Hindlimb muscle (tissue), 1 donor: ENCODE measurements at regions not wholly inside any gene's neighbourhood (a gene's known extent, or its start where the extent isn't known, plus 50 kb on each side); places are given as distances from the start of the nearest gene placed in this dataset.
"Not testable (repeated sequence)": the region's sequence is repeated elsewhere in the genome, so short reads cannot be mapped to it uniquely, and the experiment has no call there.

ENCODE experiments used
- DNase-seq: peaks from one replicate; pipeline ENCODE4 v3.0.0-alpha.2; 2013

GRCh38 chr7:120043250-120043649 is 229.7 kb upstream of the KCND2 start:
- DNase-seq: no peak

- DNase-seq: peak; percentile 12
Measured at GRCh38 chr7:120052884-120053382, 220.0 kb upstream of the KCND2 start.

- no peak for DNase-seq
Measured at GRCh38 chr7:120053390-120053961, 219.5 kb upstream of the KCND2 start.

GRCh38 chr7:120054376-120055100 is 218.4 kb upstream of the KCND2 start:
- DNase-seq: no peak

- no peak for DNase-seq
Measured at GRCh38 chr7:120055300-120055699, 217.7 kb upstream of the KCND2 start.

GRCh38 chr7:120056227-120056626 is 216.7 kb upstream of the KCND2 start:
- DNase-seq: no peak

- DNase-seq: no peak
Measured at GRCh38 chr7:120059641-120060040, 213.3 kb upstream of the KCND2 start.

- DNase-seq: no peak
Measured at GRCh38 chr7:120060281-120060680, 212.7 kb upstream of the KCND2 start.

- DNase-seq: no peak
Measured at GRCh38 chr7:120060875-120061274, 212.1 kb upstream of the KCND2 start.

- no peak for DNase-seq
Measured at GRCh38 chr7:120064565-120064964, 208.4 kb upstream of the KCND2 start.

- DNase-seq: not testable (repeated sequence)
Measured at GRCh38 chr7:120066898-120067297, 206.1 kb upstream of the KCND2 start.

- DNase-seq: no peak
Measured at GRCh38 chr7:120070201-120070600, 202.8 kb upstream of the KCND2 start.

GRCh38 chr7:120077777-120078176 is 195.2 kb upstream of the KCND2 start:
- no peak for DNase-seq

- DNase-seq: no peak
Measured at GRCh38 chr7:120079022-120079421, 194.0 kb upstream of the KCND2 start.

GRCh38 chr7:120079704-120080103 is 193.3 kb upstream of the KCND2 start:
- DNase-seq: no peak

- DNase-seq: not testable (repeated sequence)
Measured at GRCh38 chr7:120086468-120086867, 186.5 kb upstream of the KCND2 start.

- DNase-seq: no peak
Measured at GRCh38 chr7:120089968-120090367, 183.0 kb upstream of the KCND2 start.

GRCh38 chr7:120091807-120092206 is 181.2 kb upstream of the KCND2 start:
- no peak for DNase-seq

GRCh38 chr7:120097020-120097419 is 176.0 kb upstream of the KCND2 start:
- DNase-seq: no peak

GRCh38 chr7:120097774-120098173 is 175.2 kb upstream of the KCND2 start:
- DNase-seq: no peak

- DNase-seq: no peak
Measured at GRCh38 chr7:120108376-120108775, 164.6 kb upstream of the KCND2 start.

GRCh38 chr7:120110169-120110568 is 162.8 kb upstream of the KCND2 start:
- DNase-seq: no peak

- no peak for DNase-seq
Measured at GRCh38 chr7:120114626-120115025, 158.3 kb upstream of the KCND2 start.

- no peak for DNase-seq
Measured at GRCh38 chr7:120123528-120123927, 149.4 kb upstream of the KCND2 start.
